CD4-positive, alpha-beta T cell (primary cell): ENCODE measurements at regions not wholly inside any gene's neighbourhood (a gene's known extent, or its start where the extent isn't known, plus 50 kb on each side); places are given as distances from the start of the nearest gene placed in this dataset.

Experiments used
- ATAC-seq: fragments of 200-7000 bp; cut with Tn5 transposase; one replicate; pipeline ENCODE4 v1.10.0; 2022; ENCODE audit warnings: mild to moderate bottlenecking; ENCODE audit not compliant: poor library complexity
- CTCF ChIA-PET: fragments of 350-600 bp; sonication (Branson Sonifier 250); formaldehyde crosslinking; loops from one replicate; lab custom pipeline; 2021; ENCODE audit warnings: antibody characterized with exemption, inconsistent platforms; lab: Charles Lee
- POLR2A ChIA-PET: fragments of 350-600 bp; sonication (Branson Sonifier 250); formaldehyde crosslinking; loops from one replicate; lab custom pipeline; 2021; ENCODE audit warnings: antibody characterized with exemption, inconsistent platforms; lab: Charles Lee
- DNase-seq, 14 experiments: peaks; one replicate each; pipeline ENCODE4 v3.0.0-alpha.2; 2013 to 2020; ENCODE audit warnings: mixed read lengths in 2 of 14
- H3K27ac ChIP-seq, 2 donors: one replicate each; pipeline versions ENCODE4 v1.5.1 to v1.7.0; 2013; ENCODE audit warnings: low read length in 2 of 2, low read depth in 1 of 2, mild to moderate bottlenecking in 1 of 2
- H3K27me3 ChIP-seq, 2 experiments: 1 replicate in 1 of 2; 2 replicates in 1 of 2; pipeline versions ENCODE4 v1.6.1 to v1.7.0; 2013; ENCODE audit warnings: low read length in 2 of 2, control low read depth in 1 of 2, mild to moderate bottlenecking in 1 of 2, moderate library complexity in 1 of 2; ENCODE audit not compliant: insufficient read depth in 2 of 2, control insufficient read depth in 1 of 2
- H3K36me3 ChIP-seq: one replicate; pipeline ENCODE4 v1.6.1; 2013; ENCODE audit warnings: low read length, control low read depth; ENCODE audit not compliant: insufficient read depth
- H3K4me1 ChIP-seq: one replicate; pipeline ENCODE4 v1.6.1; 2013; ENCODE audit warnings: low read length, control low read depth; ENCODE audit not compliant: insufficient read depth
- H3K4me3 ChIP-seq: one replicate; pipeline ENCODE4 v1.5.1; 2013; ENCODE audit warnings: mild to moderate bottlenecking, low read length, moderate library complexity
- H3K9me3 ChIP-seq, 2 experiments: 1 replicate in 1 of 2; 2 replicates in 1 of 2; pipeline versions ENCODE4 v1.6.1 to v1.7.0; 2013; ENCODE audit warnings: low read length in 2 of 2, mild to moderate bottlenecking in 2 of 2, control low read depth in 1 of 2, moderate library complexity in 1 of 2; ENCODE audit not compliant: control insufficient read depth in 1 of 2, insufficient read depth in 1 of 2
- H3K27ac Mint-ChIP-seq: one replicate; pipeline ENCODE4 v1.8.0; 2020; ENCODE audit warnings: mixed read lengths
- H3K27me3 Mint-ChIP-seq: one replicate; pipeline ENCODE4 v1.8.0; 2021; ENCODE audit warnings: mixed read lengths
- H3K36me3 Mint-ChIP-seq: one replicate; pipeline ENCODE4 v1.8.0; 2021; ENCODE audit warnings: low read depth, mixed read lengths
- H3K4me1 Mint-ChIP-seq: one replicate; pipeline ENCODE4 v1.8.0; 2021; ENCODE audit warnings: low read depth, mixed read lengths
- H3K4me3 Mint-ChIP-seq: one replicate; pipeline ENCODE4 v1.8.0; 2020; ENCODE audit warnings: mild to moderate bottlenecking, mixed read lengths
- H3K9me3 Mint-ChIP-seq: one replicate; pipeline ENCODE4 v1.8.0; 2020; ENCODE audit warnings: mixed read lengths
- intact Hi-C, 2 experiments: fragments of 100-400 bp; cut with DNase I in 1 of 2; cut with micrococcal nuclease in 1 of 2; formaldehyde crosslinking; loops; one replicate each; pipeline versions ENCODE4 v1.15.1 to v1.9.0; 2023 to 2025; cut with DNase I, micrococcal nuclease
- TF ChIP-seq, protein P1 (sequence below): fragments of 200-600 bp; IDR thresholded peaks from one replicate; pipeline ENCODE4 v1.8.0; 2022; ENCODE audit warnings: antibody characterized with exemption, mild to moderate bottlenecking

DNA sequence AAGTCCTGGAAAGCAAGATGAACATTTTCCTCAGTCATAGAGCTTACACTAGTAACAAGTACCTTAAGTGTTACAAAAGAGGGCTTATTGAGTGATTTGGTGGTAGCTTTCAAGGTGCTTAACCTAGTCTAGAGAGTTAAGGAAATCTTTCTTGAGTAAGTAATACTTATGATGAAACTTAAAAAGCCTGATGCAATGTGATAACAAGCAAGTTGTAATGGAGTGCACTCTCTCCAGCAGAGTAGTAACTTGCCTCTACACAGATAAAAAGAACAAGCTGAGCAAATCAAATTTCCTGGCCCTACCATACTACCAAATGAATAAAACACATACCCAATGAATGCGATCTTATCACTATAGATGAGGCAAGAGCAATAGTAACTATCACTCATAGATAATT lies 639.9 kb upstream of the FBXO33 start:
- DNase-seq (no peak), ATAC-seq (no peak)
- Histone ChIP-seq H3K4me1 (no peaks in the 10 kb centered on the region), H3K4me3 (no peak overlapping the region), H3K36me3 (no peaks in the 10 kb centered on the region), H3K9me3 (peaks cover 0 to 5% of the 10 kb centered on the region in 2 experiments), H3K27ac (no peak overlapping the region), H3K27me3 (no peaks in the 10 kb centered on the region)
- H3K4me3 Mint-ChIP-seq = no peak overlapping the region
- no peak overlapping the region for H3K27ac Mint-ChIP-seq
- H3K4me1 Mint-ChIP-seq = no peaks in the 10 kb centered on the region
- H3K36me3 Mint-ChIP-seq = no peaks in the 10 kb centered on the region
- POLR2A ChIA-PET = no interaction called here
- intact Hi-C loops = no loop called here
- H3K9me3 Mint-ChIP-seq = peaks cover 8% of the 10 kb centered on the region
- CTCF ChIA-PET = no interaction called here
- TF ChIP-seq, protein P1, sequence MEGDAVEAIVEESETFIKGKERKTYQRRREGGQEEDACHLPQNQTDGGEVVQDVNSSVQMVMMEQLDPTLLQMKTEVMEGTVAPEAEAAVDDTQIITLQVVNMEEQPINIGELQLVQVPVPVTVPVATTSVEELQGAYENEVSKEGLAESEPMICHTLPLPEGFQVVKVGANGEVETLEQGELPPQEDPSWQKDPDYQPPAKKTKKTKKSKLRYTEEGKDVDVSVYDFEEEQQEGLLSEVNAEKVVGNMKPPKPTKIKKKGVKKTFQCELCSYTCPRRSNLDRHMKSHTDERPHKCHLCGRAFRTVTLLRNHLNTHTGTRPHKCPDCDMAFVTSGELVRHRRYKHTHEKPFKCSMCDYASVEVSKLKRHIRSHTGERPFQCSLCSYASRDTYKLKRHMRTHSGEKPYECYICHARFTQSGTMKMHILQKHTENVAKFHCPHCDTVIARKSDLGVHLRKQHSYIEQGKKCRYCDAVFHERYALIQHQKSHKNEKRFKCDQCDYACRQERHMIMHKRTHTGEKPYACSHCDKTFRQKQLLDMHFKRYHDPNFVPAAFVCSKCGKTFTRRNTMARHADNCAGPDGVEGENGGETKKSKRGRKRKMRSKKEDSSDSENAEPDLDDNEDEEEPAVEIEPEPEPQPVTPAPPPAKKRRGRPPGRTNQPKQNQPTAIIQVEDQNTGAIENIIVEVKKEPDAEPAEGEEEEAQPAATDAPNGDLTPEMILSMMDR = no peak
- H3K27me3 Mint-ChIP-seq = no peaks in the 10 kb centered on the region

DNA sequence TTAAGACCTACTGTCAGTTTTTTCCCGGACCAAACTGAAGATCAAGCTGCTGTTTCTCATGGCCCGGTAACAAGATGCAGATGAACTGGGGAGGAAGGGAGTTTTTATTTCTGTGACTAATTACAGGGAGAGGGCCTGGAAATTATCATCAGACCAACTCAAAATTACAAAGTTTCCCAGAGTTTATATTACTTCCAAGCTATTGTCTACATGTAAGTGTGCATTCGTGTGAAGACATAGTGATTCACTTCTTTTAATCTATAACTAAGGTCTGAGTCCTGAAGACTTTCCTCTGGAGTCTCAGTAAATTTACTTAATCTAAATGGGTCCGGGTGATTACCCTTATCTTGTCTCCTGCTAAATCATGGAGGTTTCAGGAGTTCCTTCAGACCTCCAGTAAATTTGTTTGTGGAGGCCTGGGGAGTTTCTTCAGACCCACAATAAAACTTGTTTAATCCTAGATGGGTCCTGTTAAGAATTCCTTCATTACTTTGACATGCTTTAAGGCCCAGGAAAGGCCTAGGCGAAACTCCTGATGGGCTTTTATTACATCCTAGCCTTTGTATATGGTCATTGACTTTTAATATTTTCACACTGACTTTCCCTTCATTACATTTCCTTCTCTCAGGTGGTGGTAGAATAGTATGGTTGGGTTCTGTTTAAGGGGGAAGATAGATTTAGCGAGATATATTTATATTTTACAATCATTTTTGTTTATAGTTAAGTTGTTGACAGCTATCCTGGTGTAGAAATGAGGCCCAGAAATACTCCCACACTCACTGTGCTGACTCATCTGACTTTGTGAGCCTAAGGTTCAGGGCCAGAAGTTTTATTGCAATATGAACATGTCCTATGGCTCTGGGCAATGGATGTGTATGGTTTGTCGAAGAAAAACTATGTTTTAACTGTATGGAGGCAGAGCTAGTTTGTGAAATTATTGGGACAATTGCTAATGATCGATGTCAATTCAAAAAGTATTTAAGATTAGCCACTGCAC lies 627.0 kb upstream of the FBXO33 start:
- H3K36me3 Mint-ChIP-seq = no peaks in the 10 kb centered on the region
- ChIA-PET CTCF (no interaction called here), POLR2A (no interaction called here)
- H3K4me1 ChIP-seq = no peaks in the 10 kb centered on the region
- H3K27me3 Mint-ChIP-seq = no peaks in the 10 kb centered on the region
- no peak overlapping the region for H3K4me3 ChIP-seq
- H3K9me3 ChIP-seq = no peaks in the 10 kb centered on the region
- intact Hi-C loops = no loop called here
- TF ChIP-seq, protein P1 = no peak
- H3K27ac ChIP-seq = no peak overlapping the region
- no peak overlapping the region for H3K4me3 Mint-ChIP-seq
- no peak for DNase-seq
- no peak overlapping the region for H3K27ac Mint-ChIP-seq
- no peak for ATAC-seq
- H3K4me1 Mint-ChIP-seq = no peaks in the 10 kb centered on the region
- no peaks in the 10 kb centered on the region for H3K27me3 ChIP-seq
- H3K9me3 Mint-ChIP-seq = no peaks in the 10 kb centered on the region
- no peaks in the 10 kb centered on the region for H3K36me3 ChIP-seq

DNA sequence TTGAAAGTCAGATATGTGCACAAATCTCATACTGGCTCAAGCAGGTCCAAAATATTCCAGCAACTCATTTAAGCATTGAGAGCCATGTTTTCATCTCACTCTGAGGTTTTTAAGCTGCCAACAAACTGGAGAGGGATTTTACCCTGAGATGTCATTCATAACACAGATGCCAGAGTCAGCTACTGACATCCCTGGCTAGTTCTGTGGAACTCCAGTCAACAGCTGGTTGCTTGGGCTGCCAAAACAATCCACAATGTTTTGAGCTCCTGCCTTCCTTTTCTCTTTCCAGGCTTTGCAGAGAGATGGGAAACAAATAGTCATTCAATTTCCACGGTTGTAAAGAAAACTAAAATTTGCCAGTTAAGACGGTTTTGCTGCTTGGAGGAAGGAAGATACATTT lies 621.2 kb upstream of the FBXO33 start:
- no peaks in the 10 kb centered on the region for H3K4me1 Mint-ChIP-seq
- no peak for DNase-seq
- CTCF ChIA-PET = interaction anchor here (1.1 kb wide), 1 partner anchor 9 kb away, joined by 3 read pairs; no protein-coding TSS in a partner anchor
- Histone ChIP-seq H3K4me1 (no peaks in the 10 kb centered on the region), H3K36me3 (no peaks in the 10 kb centered on the region), H3K27ac (no peak overlapping the region), H3K27me3 (no peaks in the 10 kb centered on the region), H3K9me3 (no peaks in the 10 kb centered on the region), H3K4me3 (no peak overlapping the region)
- H3K36me3 Mint-ChIP-seq = no peaks in the 10 kb centered on the region
- no peak for ATAC-seq
- H3K9me3 Mint-ChIP-seq = peaks cover 3% of the 10 kb centered on the region
- POLR2A ChIA-PET = no interaction called here
- TF ChIP-seq, protein P1 = no peak
- intact Hi-C loops = no loop called here
- H3K27ac Mint-ChIP-seq = no peak overlapping the region
- no peaks in the 10 kb centered on the region for H3K27me3 Mint-ChIP-seq
- no peak overlapping the region for H3K4me3 Mint-ChIP-seq
